K562 (cell line): ENCODE measurements at regions not wholly inside any gene's neighbourhood (a gene's known extent, or its start where the extent isn't known, plus 50 kb on each side); places are given as distances from the start of the nearest gene placed in this dataset.

Experiments used
- ATAC-seq: fragments of 200-7000 bp; cut with Tn5 transposase; 3 replicates; pipeline ENCODE4 v1.9.1; 2020; ENCODE audit warnings: moderate library complexity
- BruUV-seq: library from RNA; stranded (reverse); fragments of 400-500 nt; replicated peaks from 2 replicates; lab custom pipeline; 2021; lab: Mats Ljungman, UMichigan
- CTCF ChIA-PET: fragments of 300-600 bp; formaldehyde crosslinking; extraction: SDS; loops from one replicate; lab custom pipeline; 2021; ENCODE audit warnings: low intra/inter-chr PET ratio; lab: Yijun Ruan, JAX
- POLR2A ChIA-PET: fragments of 300-600, 350-650 bp; sonication (Branson Sonifier 250); formaldehyde crosslinking; extraction: SDS; loops from one replicate; lab custom pipeline; 2021; ENCODE audit warnings: antibody characterized with exemption, inconsistent platforms; lab: Yijun Ruan, JAX
- DNase-seq, 4 experiments: peaks; one replicate each; pipeline versions ENCODE4 v3.0.0 to v3.0.0-alpha.2; 2011 to 2018; ENCODE audit warnings: low spot score in 3 of 4, mixed read lengths in 3 of 4; ENCODE audit errors: extremely low read depth in 1 of 4
- FAIRE-seq: peaks from 2 replicates; lab custom pipeline; 2011; peaks lifted over from hg19 to GRCh38; lab: Jason Lieb, UNC
- H2AFZ ChIP-seq: 2 replicates; pipeline ENCODE4 v1.6.0; 2011; ENCODE audit warnings: low read depth, low read length, control low read depth, inconsistent platforms
- H3K27ac ChIP-seq: fragments of 200-600 bp; 3 replicates; pipeline ENCODE4 v1.8.0; 2011; ENCODE audit warnings: low read depth, mild to moderate bottlenecking, control low read depth, inconsistent platforms, low read length, moderate library complexity, mixed read lengths; ENCODE audit errors: extremely low read depth
- H3K27me3 ChIP-seq, 2 experiments: fragments of 300-600 bp in 1 of 2; 2 replicates in 1 of 2; 3 replicates in 1 of 2; pipeline versions ENCODE4 v1.6.0 to v1.8.0; 2011; ENCODE audit warnings: inconsistent platforms in 2 of 2, low read length in 2 of 2, mild to moderate bottlenecking in 1 of 2, mixed read lengths in 1 of 2, moderate library complexity in 1 of 2; ENCODE audit not compliant: control insufficient read depth in 2 of 2, insufficient read depth in 2 of 2
- H3K36me3 ChIP-seq: fragments of 300-600 bp; 3 replicates; pipeline ENCODE4 v1.8.0; 2011; ENCODE audit warnings: mild to moderate bottlenecking, low read length, inconsistent platforms; ENCODE audit not compliant: control insufficient read depth, insufficient read depth
- H3K4me1 ChIP-seq, 2 experiments: fragments of 200-600 bp in 1 of 2; replicated peaks in 1 of 2; 2 replicates in 1 of 2; 3 replicates in 1 of 2; pipeline versions ENCODE4 v1.5.1 to v1.8.0; 2011; ENCODE audit warnings: inconsistent platforms in 2 of 2, low read length in 2 of 2, mild to moderate bottlenecking in 1 of 2, mixed read lengths in 1 of 2, moderate library complexity in 1 of 2; ENCODE audit not compliant: control insufficient read depth in 2 of 2, insufficient read depth in 2 of 2
- H3K4me2 ChIP-seq: 2 replicates; pipeline ENCODE4 v1.6.1; 2011; ENCODE audit warnings: low read length, control low read depth, inconsistent platforms, mixed read lengths; ENCODE audit not compliant: insufficient read depth
- H3K4me3 ChIP-seq: fragments of 200-600 bp; sonication (generic), shearing (Covaris generic); 2 replicates; pipeline ENCODE4 v1.5.1; 2016; ENCODE audit warnings: control low read depth, inconsistent platforms
- H3K79me2 ChIP-seq: fragments of 200-600 bp; 3 replicates; pipeline ENCODE4 v1.8.0; 2011; ENCODE audit warnings: low read length, inconsistent platforms; ENCODE audit not compliant: control insufficient read depth, insufficient read depth
- H3K9ac ChIP-seq, 2 experiments: 2 replicates each; pipeline versions ENCODE4 v1.6.0 to v1.6.1; 2011; ENCODE audit warnings: low read depth in 2 of 2, low read length in 2 of 2, control low read depth in 1 of 2, inconsistent platforms in 1 of 2, mild to moderate bottlenecking in 1 of 2, mixed read lengths in 1 of 2; ENCODE audit not compliant: insufficient read depth in 1 of 2
- H3K9me1 ChIP-seq: one replicate; pipeline ENCODE4 v1.6.0; 2011; ENCODE audit warnings: inconsistent platforms, mild to moderate bottlenecking, low read length, moderate library complexity; ENCODE audit not compliant: control insufficient read depth, insufficient read depth
- H3K9me3 ChIP-seq: replicated peaks from 2 replicates; pipeline ENCODE4 v1.5.1; 2011; ENCODE audit warnings: low read depth, low read length, inconsistent platforms; ENCODE audit not compliant: control insufficient read depth, insufficient read depth
- H4K20me1 ChIP-seq: replicated peaks from 2 replicates; pipeline ENCODE4 v1.6.1; 2011; ENCODE audit warnings: low read length, inconsistent platforms, mixed read lengths; ENCODE audit not compliant: control insufficient read depth, insufficient read depth
- CEBPG ChIP-seq, 3 experiments: fragments of 200-800 bp in 1 of 3; sonication (Bioruptor generic) in 1 of 3; sonication (generic) in 1 of 3; formaldehyde crosslinking in 1 of 3; IDR thresholded peaks in 2 of 3; conservative IDR thresholded peaks in 1 of 3; 2 replicates each; pipeline versions ENCODE4 v1.6.1 to v1.8.0; 2016 to 2022; ENCODE audit warnings: missing compliant biosample characterization in 2 of 3, missing genetic modification characterization in 2 of 3, mild to moderate bottlenecking in 1 of 3, missing genetic modification reagents in 1 of 3
- LEF1 ChIP-seq: fragments of 450-650 bp; IDR thresholded peaks from 2 replicates; pipeline ENCODE4 v1.6.1; 2016; ENCODE audit warnings: mild to moderate bottlenecking
- PHTF2 ChIP-seq: fragments of 250-450 bp; sonication (Bioruptor Pico); IDR thresholded peaks from 2 replicates; pipeline ENCODE4 v1.5.0; 2021; ENCODE audit warnings: mild to moderate bottlenecking
- POLR2AphosphoS2 ChIP-seq: IDR thresholded peaks from 2 replicates; pipeline ENCODE4 v1.6.1; 2012; ENCODE audit warnings: low read length, improper control_type of control experiment
- PTBP1 ChIP-seq: fragments of 200-400 bp; formaldehyde crosslinking; IDR thresholded peaks from 2 replicates; pipeline ENCODE4 v1.6.1; 2017; ENCODE audit warnings: low read depth, low read length
- SAFB2 ChIP-seq: fragments of 200-400 bp; formaldehyde crosslinking; IDR thresholded peaks from 2 replicates; pipeline ENCODE4 v1.6.1; 2018; ENCODE audit warnings: borderline replicate concordance, low read length, low read depth, moderate library complexity; ENCODE audit not compliant: severe bottlenecking
- ZBTB49 ChIP-seq: sonication (generic); formaldehyde crosslinking; IDR thresholded peaks from 2 replicates; pipeline ENCODE4 v1.8.0; 2022; ENCODE audit warnings: missing genetic modification reagents, mild to moderate bottlenecking, borderline replicate concordance
- ZC3H11A ChIP-seq: IDR thresholded peaks from 2 replicates; pipeline ENCODE4 v1.6.1; 2012; ENCODE audit warnings: low read depth, low read length, improper control_type of control experiment
- ZNF212 ChIP-seq: fragments of 450-650 bp; formaldehyde crosslinking; IDR thresholded peaks from 2 replicates; pipeline ENCODE4 v1.4.0; 2020; ENCODE audit warnings: mild to moderate bottlenecking
- ZNF717 ChIP-seq: fragments of 250-450 bp; sonication (Bioruptor Pico); IDR thresholded peaks from 2 replicates; pipeline ENCODE4 v1.5.0; 2021
- WGBS: fragments of 100-300 bp; shearing (Covaris generic); methylation state at CpG from one replicate; pipeline ENCODE4 v1.1.6; 2016; ENCODE audit warnings: low coverage, mixed read lengths; ENCODE audit not compliant: insufficient coverage; ENCODE audit errors: missing lambda C conversion rate; 5-methylcytosine and 5-hydroxymethylcytosine counted together
- in situ Hi-C: fragments of 300-500 bp; cut with MboI; formaldehyde crosslinking; loops from 4 replicates; pipeline ENCODE4 v1.15.0; 2018; ENCODE audit warnings: inconsistent platforms, mixed read lengths
- intact Hi-C: fragments of 100-400 bp; cut with micrococcal nuclease; formaldehyde crosslinking; loops from 2 replicates; pipeline ENCODE4 v1.14.2; 2022
- TF ChIP-seq, protein P1 (sequence below): fragments of 200-800 bp; sonication (Bioruptor generic); IDR thresholded peaks from 2 replicates; pipeline ENCODE4 v1.6.1; 2017; ENCODE audit warnings: missing genetic modification characterization, missing compliant biosample characterization
- TF ChIP-seq, protein P2 (sequence below): sonication (generic); formaldehyde crosslinking; IDR thresholded peaks from 2 replicates; pipeline ENCODE4 v1.8.1; 2023; ENCODE audit warnings: mild to moderate bottlenecking, missing genetic modification reagents
- TF ChIP-seq, protein P3 (sequence below): fragments of 250-450 bp; sonication (Bioruptor Pico); IDR thresholded peaks from 2 replicates; pipeline ENCODE4 v1.5.0; 2022; ENCODE audit warnings: mild to moderate bottlenecking

- intact Hi-C loops (no loop called here), in situ Hi-C loops (no loop called here)
- ATAC-seq (no peak), DNase-seq (no peak), FAIRE-seq (no peak)
- H3K4me2 ChIP-seq: no peak overlapping the region
- BruUV-seq: no TSS peak
- 0% methylated on average over 2 of the region's 2 CpGs for WGBS
- H3K9me3 ChIP-seq: no peaks in the 10 kb centered on the region
- H4K20me1 ChIP-seq: no peaks in the 10 kb centered on the region
- no peaks in the 10 kb centered on the region for H3K79me2 ChIP-seq
- no peak overlapping the region for H2AFZ ChIP-seq
- ChIA-PET CTCF (no interaction called here), POLR2A (no interaction called here)
- no peak overlapping the region for H3K4me3 ChIP-seq
- H3K4me1 ChIP-seq: no peaks in the 10 kb centered on the region
- no peaks in the 10 kb centered on the region for H3K27me3 ChIP-seq
- no peak overlapping the region for H3K9ac ChIP-seq
- no peak overlapping the region for H3K27ac ChIP-seq
- H3K36me3 ChIP-seq: no peaks in the 10 kb centered on the region
- no peaks in the 10 kb centered on the region for H3K9me1 ChIP-seq
- no peak for TF ChIP-seq ZC3H11A
- no peak for TF ChIP-seq POLR2AphosphoS2
- TF ChIP-seq ZNF717 (CRISPR knock-in tag): no peak
- no peak for TF ChIP-seq PTBP1
- TF ChIP-seq ZNF212: no peak
- TF ChIP-seq, protein P1, sequence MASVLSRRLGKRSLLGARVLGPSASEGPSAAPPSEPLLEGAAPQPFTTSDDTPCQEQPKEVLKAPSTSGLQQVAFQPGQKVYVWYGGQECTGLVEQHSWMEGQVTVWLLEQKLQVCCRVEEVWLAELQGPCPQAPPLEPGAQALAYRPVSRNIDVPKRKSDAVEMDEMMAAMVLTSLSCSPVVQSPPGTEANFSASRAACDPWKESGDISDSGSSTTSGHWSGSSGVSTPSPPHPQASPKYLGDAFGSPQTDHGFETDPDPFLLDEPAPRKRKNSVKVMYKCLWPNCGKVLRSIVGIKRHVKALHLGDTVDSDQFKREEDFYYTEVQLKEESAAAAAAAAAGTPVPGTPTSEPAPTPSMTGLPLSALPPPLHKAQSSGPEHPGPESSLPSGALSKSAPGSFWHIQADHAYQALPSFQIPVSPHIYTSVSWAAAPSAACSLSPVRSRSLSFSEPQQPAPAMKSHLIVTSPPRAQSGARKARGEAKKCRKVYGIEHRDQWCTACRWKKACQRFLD (CRISPR knock-in tag): no peak
- TF ChIP-seq SAFB2: no peak
- no peak for TF ChIP-seq LEF1
- TF ChIP-seq, protein P2, sequence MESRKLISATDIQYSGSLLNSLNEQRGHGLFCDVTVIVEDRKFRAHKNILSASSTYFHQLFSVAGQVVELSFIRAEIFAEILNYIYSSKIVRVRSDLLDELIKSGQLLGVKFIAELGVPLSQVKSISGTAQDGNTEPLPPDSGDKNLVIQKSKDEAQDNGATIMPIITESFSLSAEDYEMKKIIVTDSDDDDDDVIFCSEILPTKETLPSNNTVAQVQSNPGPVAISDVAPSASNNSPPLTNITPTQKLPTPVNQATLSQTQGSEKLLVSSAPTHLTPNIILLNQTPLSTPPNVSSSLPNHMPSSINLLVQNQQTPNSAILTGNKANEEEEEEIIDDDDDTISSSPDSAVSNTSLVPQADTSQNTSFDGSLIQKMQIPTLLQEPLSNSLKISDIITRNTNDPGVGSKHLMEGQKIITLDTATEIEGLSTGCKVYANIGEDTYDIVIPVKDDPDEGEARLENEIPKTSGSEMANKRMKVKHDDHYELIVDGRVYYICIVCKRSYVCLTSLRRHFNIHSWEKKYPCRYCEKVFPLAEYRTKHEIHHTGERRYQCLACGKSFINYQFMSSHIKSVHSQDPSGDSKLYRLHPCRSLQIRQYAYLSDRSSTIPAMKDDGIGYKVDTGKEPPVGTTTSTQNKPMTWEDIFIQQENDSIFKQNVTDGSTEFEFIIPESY (CRISPR knock-in tag): no peak
- TF ChIP-seq, protein P3, sequence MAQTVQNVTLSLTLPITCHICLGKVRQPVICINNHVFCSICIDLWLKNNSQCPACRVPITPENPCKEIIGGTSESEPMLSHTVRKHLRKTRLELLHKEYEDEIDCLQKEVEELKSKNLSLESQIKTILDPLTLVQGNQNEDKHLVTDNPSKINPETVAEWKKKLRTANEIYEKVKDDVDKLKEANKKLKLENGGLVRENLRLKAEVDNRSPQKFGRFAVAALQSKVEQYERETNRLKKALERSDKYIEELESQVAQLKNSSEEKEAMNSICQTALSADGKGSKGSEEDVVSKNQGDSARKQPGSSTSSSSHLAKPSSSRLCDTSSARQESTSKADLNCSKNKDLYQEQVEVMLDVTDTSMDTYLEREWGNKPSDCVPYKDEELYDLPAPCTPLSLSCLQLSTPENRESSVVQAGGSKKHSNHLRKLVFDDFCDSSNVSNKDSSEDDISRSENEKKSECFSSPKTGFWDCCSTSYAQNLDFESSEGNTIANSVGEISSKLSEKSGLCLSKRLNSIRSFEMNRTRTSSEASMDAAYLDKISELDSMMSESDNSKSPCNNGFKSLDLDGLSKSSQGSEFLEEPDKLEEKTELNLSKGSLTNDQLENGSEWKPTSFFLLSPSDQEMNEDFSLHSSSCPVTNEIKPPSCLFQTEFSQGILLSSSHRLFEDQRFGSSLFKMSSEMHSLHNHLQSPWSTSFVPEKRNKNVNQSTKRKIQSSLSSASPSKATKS: no peak
- no peak for TF ChIP-seq CEBPG (CRISPR knock-in tag; IDR thresholded peaks at IDR 0.05)
- no peak for TF ChIP-seq CEBPG (tag; conservative IDR thresholded peaks at IDR 0.05 in 1 of 2, IDR thresholded peaks at IDR 0.05 in 1 of 2)
- no peak for TF ChIP-seq PHTF2 (CRISPR knock-in tag)
- TF ChIP-seq ZBTB49 (CRISPR knock-in tag): no peak
Measured at GRCh38 chr6:54017877-54018276, 93.4 kb upstream of the MLIP start.
